K562 (cell line): ENCODE measurements at regions not wholly inside any gene's neighbourhood (a gene's known extent, or its start where the extent isn't known, plus 50 kb on each side); places are given as distances from the start of the nearest gene placed in this dataset.

Experiments used
- DDX20 ChIP-seq: fragments of 450-650 bp; IDR thresholded peaks from 2 replicates; pipeline ENCODE4 v1.6.1; 2016; ENCODE audit warnings: missing genetic modification characterization, low read depth, mild to moderate bottlenecking, missing compliant biosample characterization, moderate library complexity
- EHMT2 ChIP-seq: fragments of 450-650 bp; IDR thresholded peaks from 2 replicates; pipeline ENCODE4 v1.6.1; 2018; ENCODE audit warnings: antibody characterized with exemption
- GATAD2A ChIP-seq: fragments of 450-650 bp; IDR thresholded peaks from 2 replicates; pipeline ENCODE4 v1.6.1; 2017
- HBP1 ChIP-seq: fragments of 450-650 bp; formaldehyde crosslinking; IDR thresholded peaks from 2 replicates; pipeline ENCODE4 v1.4.0; 2022; ENCODE audit warnings: missing genetic modification characterization
- LCOR ChIP-seq: sonication (generic); formaldehyde crosslinking; IDR thresholded peaks from 2 replicates; pipeline ENCODE4 v1.8.0; 2022; ENCODE audit warnings: mild to moderate bottlenecking, missing genetic modification reagents
- NFRKB ChIP-seq: fragments of 450-650 bp; IDR thresholded peaks from 2 replicates; pipeline ENCODE4 v1.6.1; 2016; ENCODE audit warnings: low read depth
- PML ChIP-seq: IDR thresholded peaks from 2 replicates; pipeline ENCODE4 v1.6.1; 2012; ENCODE audit warnings: low read length, inconsistent platforms
- PRPF4 ChIP-seq: fragments of 200-400 bp; formaldehyde crosslinking; IDR thresholded peaks from one replicate; pipeline ENCODE4 v1.6.1; 2017; ENCODE audit warnings: low read length, low read depth, mild to moderate bottlenecking; ENCODE audit not compliant: insufficient read depth, poor library complexity, severe bottlenecking
- SMARCC2 ChIP-seq: fragments of 450-650 bp; IDR thresholded peaks from 2 replicates; pipeline ENCODE4 v1.6.1; 2017; ENCODE audit warnings: antibody characterized with exemption, moderate library complexity, mild to moderate bottlenecking, low read depth
- TSC22D4 ChIP-seq: fragments of 450-650 bp; IDR thresholded peaks from 2 replicates; pipeline ENCODE4 v1.6.1; 2016; ENCODE audit warnings: missing genetic modification characterization, missing biosample characterization, control low read depth
- YBX1 ChIP-seq: fragments of 450-650 bp; IDR thresholded peaks from 2 replicates; pipeline ENCODE4 v1.7.1; 2016; ENCODE audit warnings: mild to moderate bottlenecking
- ZFPM2 ChIP-seq: fragments of 250-450 bp; sonication (Bioruptor Pico); IDR thresholded peaks from 2 replicates; pipeline ENCODE4 v1.5.1; 2022; ENCODE audit warnings: mild to moderate bottlenecking
- ZNF77 ChIP-seq: fragments of 250-450 bp; sonication (Bioruptor Pico); IDR thresholded peaks from 2 replicates; pipeline ENCODE4 v1.5.0; 2020

- TF ChIP-seq PRPF4 = no peak
- TF ChIP-seq LCOR (CRISPR knock-in tag) = no peak
- no peak for TF ChIP-seq ZNF77 (CRISPR knock-in tag)
- TF ChIP-seq ZFPM2 = no peak
- TF ChIP-seq TSC22D4 (tag) = peak; percentile 82; the same call in 1 of the 2 replicates
- no peak for TF ChIP-seq DDX20 (tag)
- no peak for TF ChIP-seq PML
- peak; percentile 58; the same call in 1 of the 2 replicates for TF ChIP-seq HBP1 (CRISPR knock-in tag)
- TF ChIP-seq YBX1 = no peak
- no peak for TF ChIP-seq SMARCC2
- TF ChIP-seq GATAD2A = no peak
- TF ChIP-seq NFRKB = no peak
- TF ChIP-seq EHMT2 = peak; percentile 73; the same call in 1 of the 2 replicates
- TF ChIP-seq, all 486 proteins: peak for 11
These were observed 259.2 kb downstream of the MATN1 start (continued) for GRCh38 chr1:30464187-30464617.
